K562 (cell line): ENCODE measurements at regions not wholly inside any gene's neighbourhood (a gene's known extent, or its start where the extent isn't known, plus 50 kb on each side); places are given as distances from the start of the nearest gene placed in this dataset.

Experiments
- CTCF ChIP-seq, 3 experiments: IDR thresholded peaks in 2 of 3; conservative IDR thresholded peaks in 1 of 3; 2 replicates each; pipeline ENCODE4 v1.5.1; 2011 to 2012; ENCODE audit warnings: low read length in 3 of 3, mild to moderate bottlenecking in 3 of 3, control low read depth in 2 of 3, improper control_type of control experiment in 1 of 3, inconsistent platforms in 1 of 3, low read depth in 1 of 3, mixed read lengths in 1 of 3, moderate library complexity in 1 of 3; ENCODE audit not compliant: insufficient read depth in 2 of 3
- MLLT1 ChIP-seq, 2 experiments: fragments of 450-650 bp; IDR thresholded peaks; 2 replicates each; pipeline ENCODE4 v1.6.1; 2016

DNA sequence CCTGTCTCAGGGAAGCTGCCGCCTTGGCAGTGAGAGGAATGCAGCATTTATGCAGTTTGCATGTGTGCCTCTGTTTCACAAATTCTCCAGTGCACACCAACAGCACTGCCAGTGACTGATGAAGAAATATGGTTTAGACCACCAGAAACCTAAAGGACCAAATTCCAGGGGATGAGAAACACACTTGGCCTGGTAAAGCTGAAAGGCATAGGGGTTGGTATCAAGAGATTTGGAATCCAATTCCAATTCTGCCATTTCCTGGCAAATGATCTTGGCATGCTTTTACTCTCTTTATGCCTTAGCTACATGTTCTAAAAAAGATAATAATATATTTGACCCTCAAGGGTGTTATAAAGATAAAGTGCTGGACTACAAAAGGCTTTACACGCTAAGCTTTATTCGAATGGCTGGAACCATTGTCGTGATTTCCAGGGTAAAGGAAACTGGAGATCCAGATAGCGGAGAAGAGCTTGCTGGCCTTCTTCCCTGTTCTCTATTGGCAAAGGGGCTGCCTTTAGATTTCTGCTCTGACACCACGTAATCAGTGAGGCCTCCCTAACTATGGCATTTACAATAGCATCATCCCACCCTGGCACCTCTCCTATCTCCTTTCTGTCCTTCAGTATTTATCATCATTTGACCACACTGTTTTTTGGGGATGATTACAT is 359.8 kb upstream of the ASIC2 start:
- no peak for TF ChIP-seq CTCF (IDR thresholded peaks at IDR 0.05 in 2 of 3, conservative IDR thresholded peaks at IDR 0.05 in 1 of 3; ENCODE audit: insufficient read depth in 2 of 3, low read depth in 1 of 3, low read length in 3 of 3)
- no peak for TF ChIP-seq MLLT1 (IDR thresholded peaks at IDR 0.05)
